ENCODE measurements at regions not wholly inside any gene's neighbourhood (a gene's known extent, or its start where the extent isn't known, plus 50 kb on each side); places are given as distances from the start of the nearest gene placed in this dataset.

DNA sequence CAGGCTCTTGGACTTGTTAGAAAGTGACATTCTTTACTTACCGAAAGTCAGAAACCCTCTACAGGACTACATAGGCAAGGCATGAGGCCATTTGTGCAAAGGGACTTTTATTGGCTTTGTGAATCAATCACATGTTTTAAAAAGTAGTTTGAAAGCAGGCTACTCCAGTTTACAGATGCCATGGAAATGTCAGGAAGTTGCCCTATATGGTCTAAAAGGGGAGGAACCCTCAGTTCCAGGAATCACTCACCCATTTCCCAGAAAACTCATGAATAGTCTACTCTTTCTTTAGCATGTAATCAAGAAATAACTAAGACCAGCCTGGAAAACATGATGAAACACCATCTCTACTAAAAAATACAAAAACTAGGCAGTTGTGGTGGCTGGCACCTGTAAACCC, 51.0 kb upstream of the MKRN3 start:
- intact Hi-C loops (cut with micrococcal nuclease; ENCODE audit: unreplicated experiment) = no loop called here
- no peaks in the 10 kb centered on the region for H3K36me3 ChIP-seq (ENCODE audit: low read depth)
- no peaks in the 10 kb centered on the region for H4K20me1 ChIP-seq (ENCODE audit: insufficient read depth)
- H3K79me2 ChIP-seq (ENCODE audit: low read depth) = no peaks in the 10 kb centered on the region
- H3K4me2 ChIP-seq = no peak overlapping the region
- no TSS peak for BruUV-seq (replicated peaks)
- no peak for DNase-seq
- H3K27me3 ChIP-seq (ENCODE audit: insufficient read depth, low read depth) = peaks cover 3% of the 10 kb centered on the region; the same call in 1 of the 2 replicates
- no peaks in the 10 kb centered on the region for H3K9me2 ChIP-seq (ENCODE audit: insufficient read depth)
- H3K4me1 ChIP-seq (replicated peaks; ENCODE audit: insufficient read depth) = no peaks in the 10 kb centered on the region
- H3K4me3 ChIP-seq = no peak overlapping the region
- CTCF ChIA-PET = no interaction called here
- POLR2A ChIA-PET (ENCODE audit: unreplicated experiment) = no interaction called here
- H2AFZ ChIP-seq = no peak overlapping the region
- H3K9me3 ChIP-seq (ENCODE audit: insufficient read depth, low read depth) = no peaks in the 10 kb centered on the region
- no peaks in the 10 kb centered on the region for H3F3A ChIP-seq (ENCODE audit: insufficient read depth, low read depth)
- TF ChIP-seq, protein P1, sequence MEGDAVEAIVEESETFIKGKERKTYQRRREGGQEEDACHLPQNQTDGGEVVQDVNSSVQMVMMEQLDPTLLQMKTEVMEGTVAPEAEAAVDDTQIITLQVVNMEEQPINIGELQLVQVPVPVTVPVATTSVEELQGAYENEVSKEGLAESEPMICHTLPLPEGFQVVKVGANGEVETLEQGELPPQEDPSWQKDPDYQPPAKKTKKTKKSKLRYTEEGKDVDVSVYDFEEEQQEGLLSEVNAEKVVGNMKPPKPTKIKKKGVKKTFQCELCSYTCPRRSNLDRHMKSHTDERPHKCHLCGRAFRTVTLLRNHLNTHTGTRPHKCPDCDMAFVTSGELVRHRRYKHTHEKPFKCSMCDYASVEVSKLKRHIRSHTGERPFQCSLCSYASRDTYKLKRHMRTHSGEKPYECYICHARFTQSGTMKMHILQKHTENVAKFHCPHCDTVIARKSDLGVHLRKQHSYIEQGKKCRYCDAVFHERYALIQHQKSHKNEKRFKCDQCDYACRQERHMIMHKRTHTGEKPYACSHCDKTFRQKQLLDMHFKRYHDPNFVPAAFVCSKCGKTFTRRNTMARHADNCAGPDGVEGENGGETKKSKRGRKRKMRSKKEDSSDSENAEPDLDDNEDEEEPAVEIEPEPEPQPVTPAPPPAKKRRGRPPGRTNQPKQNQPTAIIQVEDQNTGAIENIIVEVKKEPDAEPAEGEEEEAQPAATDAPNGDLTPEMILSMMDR (conservative IDR thresholded peaks at IDR 0.05) = no peak
- no peak for TF ChIP-seq EZH2 (IDR thresholded peaks at IDR 0.05; ENCODE audit: low read depth)
- no peak overlapping the region for H3K27ac ChIP-seq

DNA sequence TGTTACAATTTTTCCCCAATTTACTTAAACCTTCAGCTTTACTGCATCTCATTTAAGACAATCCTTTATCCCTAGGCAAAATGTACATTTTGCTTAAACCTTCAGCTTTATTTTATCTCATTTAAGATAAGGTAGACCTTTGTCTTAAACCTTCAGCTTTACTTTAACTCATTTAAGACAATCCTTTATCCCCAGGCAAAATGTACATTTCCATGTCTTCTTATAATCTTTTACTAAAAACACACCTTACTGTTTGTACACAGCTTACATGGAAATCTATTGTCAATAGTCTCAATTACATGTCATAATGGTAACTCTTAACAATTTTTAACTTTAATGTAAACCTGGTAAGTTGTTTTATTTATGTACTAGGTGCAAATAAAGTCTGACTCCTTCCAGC, 58.7 kb upstream of the MKRN3 start:
- ChIA-PET CTCF (interaction anchor here (1.2 kb wide), 1 partner anchor 9 kb away, joined by 4 read pairs; no protein-coding TSS in a partner anchor), POLR2A (ENCODE audit: unreplicated experiment) (no interaction called here)
- intact Hi-C loops (cut with micrococcal nuclease; ENCODE audit: unreplicated experiment) = no loop called here
- BruUV-seq (replicated peaks) = no TSS peak
- H2AFZ ChIP-seq = no peak overlapping the region
- no peak for TF ChIP-seq EZH2 (IDR thresholded peaks at IDR 0.05; ENCODE audit: low read depth)
- TF ChIP-seq, protein P1 (conservative IDR thresholded peaks at IDR 0.05) = no peak
- peaks cover 6% of the 10 kb centered on the region; the same call in 1 of the 2 replicates for H3K27me3 ChIP-seq (ENCODE audit: insufficient read depth, low read depth)
- H4K20me1 ChIP-seq (ENCODE audit: insufficient read depth) = no peaks in the 10 kb centered on the region
- H3K4me2 ChIP-seq = no peak overlapping the region
- H3K79me2 ChIP-seq (ENCODE audit: low read depth) = no peaks in the 10 kb centered on the region
- no peak overlapping the region for H3K4me3 ChIP-seq
- no peaks in the 10 kb centered on the region for H3K9me3 ChIP-seq (ENCODE audit: insufficient read depth, low read depth)
- H3K36me3 ChIP-seq (ENCODE audit: low read depth) = no peaks in the 10 kb centered on the region
- H3K4me1 ChIP-seq (replicated peaks; ENCODE audit: insufficient read depth) = no peaks in the 10 kb centered on the region
- no peaks in the 10 kb centered on the region for H3F3A ChIP-seq (ENCODE audit: insufficient read depth, low read depth)
- no peaks in the 10 kb centered on the region for H3K9me2 ChIP-seq (ENCODE audit: insufficient read depth)
- no peak for DNase-seq
- no peak overlapping the region for H3K27ac ChIP-seq

DNA sequence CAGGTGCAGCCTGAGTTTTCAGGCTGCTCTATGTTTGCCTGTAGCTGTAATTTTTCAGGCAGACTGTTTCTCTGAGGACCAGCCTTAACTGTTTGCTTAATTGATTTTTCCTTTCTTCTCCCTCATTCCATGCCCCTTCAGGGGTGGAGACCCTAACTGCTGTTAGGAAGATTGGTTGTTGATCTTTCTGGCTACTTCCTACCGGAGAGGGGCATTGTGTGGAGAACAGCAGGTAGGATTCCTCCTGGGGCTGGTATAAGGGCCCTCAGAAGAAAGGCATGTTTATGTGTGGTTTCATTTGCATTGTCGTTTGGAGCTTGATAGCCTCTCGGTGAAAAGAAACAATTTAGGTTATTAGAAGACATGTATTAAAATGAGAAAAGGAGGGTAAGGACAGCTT, 56.9 kb upstream of the GOLGA6L2 start:
- Histone ChIP-seq H3K4me2 (no peak overlapping the region), H3K27ac (no peak overlapping the region), H3K4me3 (no peak overlapping the region), H3F3A (ENCODE audit: insufficient read depth, low read depth) (no peaks in the 10 kb centered on the region), H3K79me2 (ENCODE audit: low read depth) (no peaks in the 10 kb centered on the region), H3K9me2 (ENCODE audit: insufficient read depth) (no peaks in the 10 kb centered on the region), H2AFZ (no peak overlapping the region), H3K4me1 (replicated peaks; ENCODE audit: insufficient read depth) (no peaks in the 10 kb centered on the region), H3K9me3 (ENCODE audit: insufficient read depth, low read depth) (no peaks in the 10 kb centered on the region), H4K20me1 (ENCODE audit: insufficient read depth) (no peaks in the 10 kb centered on the region), H3K27me3 (ENCODE audit: insufficient read depth, low read depth) (peaks cover 6% of the 10 kb centered on the region; the same call in 1 of the 2 replicates), H3K36me3 (ENCODE audit: low read depth) (no peaks in the 10 kb centered on the region)
- ChIA-PET CTCF (no interaction called here), POLR2A (ENCODE audit: unreplicated experiment) (no interaction called here)
- TF ChIP-seq EZH2 (IDR thresholded peaks at IDR 0.05; ENCODE audit: low read depth) = no peak
- no TSS peak for BruUV-seq (replicated peaks)
- intact Hi-C loops (cut with micrococcal nuclease; ENCODE audit: unreplicated experiment) = no loop called here
- DNase-seq = no peak

DNA sequence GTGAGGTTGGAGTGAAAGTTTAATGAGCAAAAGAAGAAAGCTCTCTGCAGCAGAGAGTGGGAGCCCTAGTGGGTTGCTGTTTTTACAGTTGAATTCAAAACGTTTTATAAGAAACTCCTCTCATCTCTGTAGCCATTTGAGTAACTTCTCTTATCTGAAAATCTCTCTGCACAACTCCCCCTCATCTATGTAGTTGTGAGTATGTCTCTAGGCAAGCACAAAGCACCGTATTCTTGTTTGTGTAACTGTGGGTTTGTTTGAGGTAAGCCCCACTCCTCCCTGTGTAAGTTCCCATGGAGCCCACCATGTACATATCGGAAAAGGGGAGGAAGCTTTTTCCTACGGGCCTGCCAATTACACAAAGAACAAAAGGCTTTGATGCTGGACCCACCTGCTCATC, 56.5 kb upstream of the GOLGA6L2 start:
- ChIA-PET CTCF (no interaction called here), POLR2A (ENCODE audit: unreplicated experiment) (no interaction called here)
- Histone ChIP-seq H4K20me1 (ENCODE audit: insufficient read depth) (no peaks in the 10 kb centered on the region), H3K9me2 (ENCODE audit: insufficient read depth) (no peaks in the 10 kb centered on the region), H2AFZ (no peak overlapping the region), H3K27ac (no peak overlapping the region), H3K9me3 (ENCODE audit: insufficient read depth, low read depth) (no peaks in the 10 kb centered on the region), H3K79me2 (ENCODE audit: low read depth) (no peaks in the 10 kb centered on the region), H3K4me1 (replicated peaks; ENCODE audit: insufficient read depth) (no peaks in the 10 kb centered on the region), H3F3A (ENCODE audit: insufficient read depth, low read depth) (no peaks in the 10 kb centered on the region), H3K4me2 (no peak overlapping the region), H3K4me3 (no peak overlapping the region), H3K36me3 (ENCODE audit: low read depth) (no peaks in the 10 kb centered on the region), H3K27me3 (ENCODE audit: insufficient read depth, low read depth) (peaks cover 6% of the 10 kb centered on the region; the same call in 1 of the 2 replicates)
- TF ChIP-seq, protein P1 (conservative IDR thresholded peaks at IDR 0.05) = no peak
- BruUV-seq (replicated peaks) = no TSS peak
- intact Hi-C loops (cut with micrococcal nuclease; ENCODE audit: unreplicated experiment) = no loop called here
- no peak for DNase-seq
